ENCODE measurements at regions not wholly inside any gene's neighbourhood (a gene's known extent, or its start where the extent isn't known, plus 50 kb on each side); places are given as distances from the start of the nearest gene placed in this dataset.

DNA sequence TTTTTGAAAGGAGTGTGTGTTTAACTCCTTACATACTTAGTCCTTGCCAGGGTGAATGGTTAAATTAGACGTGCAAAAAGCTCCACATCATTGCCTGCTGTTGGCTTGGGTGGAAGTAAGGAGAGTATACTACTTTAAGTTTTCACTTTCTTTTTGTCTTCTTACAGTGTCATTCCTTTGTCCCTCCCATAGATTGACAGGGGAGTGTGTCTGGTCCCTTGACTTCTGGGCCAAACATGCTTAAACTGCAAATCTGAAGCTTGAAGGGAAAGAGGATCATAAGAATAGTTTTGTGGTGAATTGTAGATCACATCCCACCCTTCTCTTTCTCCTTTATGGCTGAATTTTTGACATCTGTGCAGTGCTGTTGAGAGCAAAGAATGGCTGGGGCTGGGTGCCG, 355.8 kb upstream of the C2CD4B start:
- TF ChIP-seq, protein P1, sequence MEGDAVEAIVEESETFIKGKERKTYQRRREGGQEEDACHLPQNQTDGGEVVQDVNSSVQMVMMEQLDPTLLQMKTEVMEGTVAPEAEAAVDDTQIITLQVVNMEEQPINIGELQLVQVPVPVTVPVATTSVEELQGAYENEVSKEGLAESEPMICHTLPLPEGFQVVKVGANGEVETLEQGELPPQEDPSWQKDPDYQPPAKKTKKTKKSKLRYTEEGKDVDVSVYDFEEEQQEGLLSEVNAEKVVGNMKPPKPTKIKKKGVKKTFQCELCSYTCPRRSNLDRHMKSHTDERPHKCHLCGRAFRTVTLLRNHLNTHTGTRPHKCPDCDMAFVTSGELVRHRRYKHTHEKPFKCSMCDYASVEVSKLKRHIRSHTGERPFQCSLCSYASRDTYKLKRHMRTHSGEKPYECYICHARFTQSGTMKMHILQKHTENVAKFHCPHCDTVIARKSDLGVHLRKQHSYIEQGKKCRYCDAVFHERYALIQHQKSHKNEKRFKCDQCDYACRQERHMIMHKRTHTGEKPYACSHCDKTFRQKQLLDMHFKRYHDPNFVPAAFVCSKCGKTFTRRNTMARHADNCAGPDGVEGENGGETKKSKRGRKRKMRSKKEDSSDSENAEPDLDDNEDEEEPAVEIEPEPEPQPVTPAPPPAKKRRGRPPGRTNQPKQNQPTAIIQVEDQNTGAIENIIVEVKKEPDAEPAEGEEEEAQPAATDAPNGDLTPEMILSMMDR (IDR thresholded peaks at IDR 0.05; ENCODE audit: poor library complexity) = no peak
- no peak for TF ChIP-seq EZH2 (IDR thresholded peaks at IDR 0.05; ENCODE audit: borderline replicate concordance)
